ENCODE measurements at regions not wholly inside any gene's neighbourhood (a gene's known extent, or its start where the extent isn't known, plus 50 kb on each side); places are given as distances from the start of the nearest gene placed in this dataset.

GRCh38 chr1:14482784-14483450, 115.6 kb upstream of the KAZN start:
- no peak for TF ChIP-seq CTCF (IDR thresholded peaks at IDR 0.05)
- no peak for TF ChIP-seq POLR2A (IDR thresholded peaks at IDR 0.05; ENCODE audit: low read depth)
- no peak for TF ChIP-seq EP300 (IDR thresholded peaks at IDR 0.05)
- no peak for TF ChIP-seq POLR2AphosphoS5 (IDR thresholded peaks at IDR 0.05)
